SK-N-SH (cell line): ENCODE measurements at regions not wholly inside any gene's neighbourhood (a gene's known extent, or its start where the extent isn't known, plus 50 kb on each side); places are given as distances from the start of the nearest gene placed in this dataset.

Source experiments
- CTCF ChIA-PET: fragments of 300-600, 350-600 bp; formaldehyde crosslinking; extraction: SDS; loops from one replicate; lab custom pipeline; 2021; lab: Yijun Ruan, JAX
- POLR2A ChIA-PET: fragments of 350-600 bp; sonication (Branson Sonifier 250); formaldehyde crosslinking; extraction: SDS; loops from one replicate; lab custom pipeline; 2020; ENCODE audit warnings: antibody characterized with exemption, inconsistent platforms; lab: Yijun Ruan, JAX
- DNase-seq: peaks from one replicate; pipeline ENCODE4 v3.0.0; 2012
- H2AFZ ChIP-seq: fragments of 200-600 bp; sonication (generic); 2 replicates; pipeline ENCODE4 v1.8.1; 2016; ENCODE audit warnings: antibody characterized with exemption, mild to moderate bottlenecking, low read depth
- H3F3A ChIP-seq: fragments of 200-600 bp; sonication (generic); replicated peaks from 2 replicates; pipeline ENCODE3; 2016; ENCODE audit warnings: antibody characterized with exemption, mild to moderate bottlenecking; ENCODE audit not compliant: insufficient read depth
- H3K27ac ChIP-seq, 2 experiments: fragments of 200-500 bp in 1 of 2; fragments of 200-600 bp in 1 of 2; sonication (Bioruptor generic) in 1 of 2; sonication (generic), shearing (Covaris generic) in 1 of 2; 2 replicates each; pipeline versions ENCODE4 v1.5.1 to v1.6.1; 2014 to 2016; ENCODE audit warnings: low read depth in 2 of 2, inconsistent platforms in 1 of 2, low read length in 1 of 2, mild to moderate bottlenecking in 1 of 2, mixed read lengths in 1 of 2
- H3K27me3 ChIP-seq: fragments of 200-600 bp; sonication (generic), shearing (Covaris generic); 2 replicates; pipeline ENCODE4 v1.6.1; 2016; ENCODE audit warnings: mixed run types; ENCODE audit not compliant: insufficient read depth
- H3K36me3 ChIP-seq, 2 experiments: fragments of 200-500 bp in 1 of 2; fragments of 200-600 bp in 1 of 2; sonication (Bioruptor generic) in 1 of 2; sonication (generic) in 1 of 2; replicated peaks in 1 of 2; 2 replicates each; pipeline versions ENCODE3 to v1.5.1; 2014 to 2016; ENCODE audit warnings: low read length in 1 of 2, mild to moderate bottlenecking in 1 of 2; ENCODE audit not compliant: insufficient read depth in 2 of 2, control insufficient read depth in 1 of 2
- H3K4me1 ChIP-seq, 2 experiments: fragments of 200-500 bp in 1 of 2; fragments of 200-600 bp in 1 of 2; sonication (Bioruptor generic) in 1 of 2; sonication (generic), shearing (Covaris generic) in 1 of 2; 2 replicates each; pipeline versions ENCODE4 v1.5.1 to v1.6.1; 2014 to 2016; ENCODE audit warnings: low read depth in 1 of 2, low read length in 1 of 2, mixed run types in 1 of 2; ENCODE audit not compliant: insufficient read depth in 2 of 2, control insufficient read depth in 1 of 2
- H3K4me2 ChIP-seq: fragments of 200-600 bp; sonication (generic), shearing (Covaris generic); 2 replicates; pipeline ENCODE4 v1.6.1; 2017; ENCODE audit warnings: mixed run types
- H3K4me3 ChIP-seq, 2 experiments: fragments of 200-500 bp in 1 of 2; fragments of 200-600 bp in 1 of 2; sonication (Bioruptor generic) in 1 of 2; sonication (generic), shearing (Covaris generic) in 1 of 2; 2 replicates each; pipeline versions ENCODE4 v1.5.1 to v1.8.1; 2014 to 2016; ENCODE audit warnings: low read depth in 2 of 2, inconsistent platforms in 1 of 2, low read length in 1 of 2, mild to moderate bottlenecking in 1 of 2, mixed read lengths in 1 of 2, moderate library complexity in 1 of 2
- H3K79me2 ChIP-seq: fragments of 200-600 bp; sonication (generic); 2 replicates; pipeline ENCODE4 v1.8.1; 2017; ENCODE audit warnings: mild to moderate bottlenecking; ENCODE audit not compliant: insufficient read depth
- H3K9ac ChIP-seq: fragments of 200-600 bp; sonication (generic); 2 replicates; pipeline ENCODE4 v1.6.1; 2017; ENCODE audit warnings: mixed run types
- H3K9me2 ChIP-seq: fragments of 200-600 bp; sonication (generic); 2 replicates; pipeline ENCODE4 v1.6.1; 2017; ENCODE audit warnings: mixed run types
- H3K9me3 ChIP-seq: fragments of 200-600 bp; sonication (generic); 2 replicates; pipeline ENCODE4 v1.6.1; 2017; ENCODE audit warnings: mixed run types, mild to moderate bottlenecking, moderate library complexity
- H4K20me1 ChIP-seq: fragments of 200-600 bp; sonication (generic); 2 replicates; pipeline ENCODE4 v1.6.1; 2017; ENCODE audit warnings: mild to moderate bottlenecking, mixed run types; ENCODE audit not compliant: insufficient read depth
- CHD2 ChIP-seq: fragments of 150-350 bp; IDR thresholded peaks from 2 replicates; pipeline ENCODE4 v1.6.1; 2018; ENCODE audit warnings: low read length; ENCODE audit not compliant: partially characterized antibody
- ELF1 ChIP-seq: IDR thresholded peaks from 2 replicates; pipeline ENCODE4 v1.4.0; 2012
- EP300 ChIP-seq, 2 experiments: IDR thresholded peaks; 2 replicates each; pipeline versions ENCODE4 v1.4.0 to v1.6.1; 2012; ENCODE audit warnings: borderline replicate concordance in 1 of 2, low read depth in 1 of 2, low read length in 1 of 2
- EZH2phosphoT487 ChIP-seq: fragments of 200-600 bp; sonication (generic); IDR thresholded peaks from 2 replicates; pipeline ENCODE4 v1.6.1; 2017; ENCODE audit warnings: low read depth, mixed run types, mild to moderate bottlenecking, antibody characterized with exemption, moderate library complexity, borderline replicate concordance
- JUND ChIP-seq: IDR thresholded peaks from 2 replicates; pipeline ENCODE4 v1.4.0; 2012
- MXI1 ChIP-seq: IDR thresholded peaks from 2 replicates; pipeline ENCODE4 v1.6.1; 2012; ENCODE audit warnings: mild to moderate bottlenecking, low read depth, low read length, improper control_type of control experiment
- RCOR1 ChIP-seq: fragments of 150-350 bp; IDR thresholded peaks from 2 replicates; pipeline ENCODE4 v1.6.1; 2017; ENCODE audit warnings: antibody characterized with exemption, low read length
- RFX5 ChIP-seq: IDR thresholded peaks from 2 replicates; pipeline ENCODE4 v1.6.1; 2012; ENCODE audit warnings: mild to moderate bottlenecking, improper control_type of control experiment, low read length
- TAF1 ChIP-seq: IDR thresholded peaks from 2 replicates; pipeline ENCODE4 v1.6.1; 2012; ENCODE audit warnings: low read depth, mild to moderate bottlenecking, low read length, moderate library complexity, borderline replicate concordance
- TCF12 ChIP-seq: IDR thresholded peaks from 2 replicates; pipeline ENCODE4 v1.4.0; 2012
- YY1 ChIP-seq: IDR thresholded peaks from 2 replicates; pipeline ENCODE4 v1.4.0; 2012; ENCODE audit warnings: low read depth, mild to moderate bottlenecking
- WGBS: methylation state at CpG from one replicate; pipeline ENCODE4 v1.1.6; 2017; ENCODE audit warnings: low lambda C conversion rate; 5-methylcytosine and 5-hydroxymethylcytosine counted together
- TF ChIP-seq, protein P1 (sequence below): IDR thresholded peaks from 2 replicates; pipeline ENCODE4 v1.6.1; 2012; ENCODE audit warnings: mild to moderate bottlenecking, low read depth, low read length, moderate library complexity
- TF ChIP-seq, protein P2 (sequence below): IDR thresholded peaks from 2 replicates; pipeline ENCODE4 v1.4.0; 2012; ENCODE audit warnings: low read depth, borderline replicate concordance
- TF ChIP-seq, protein P3 (sequence below): fragments of 150-350 bp; IDR thresholded peaks from 2 replicates; pipeline ENCODE4 v1.6.1; 2017; ENCODE audit warnings: antibody characterized with exemption, low read length, low read depth, borderline replicate concordance
- TF ChIP-seq, protein P4 (sequence below): IDR thresholded peaks from 2 replicates; pipeline ENCODE4 v1.4.0; 2012; ENCODE audit warnings: low read depth, borderline replicate concordance

DNA sequence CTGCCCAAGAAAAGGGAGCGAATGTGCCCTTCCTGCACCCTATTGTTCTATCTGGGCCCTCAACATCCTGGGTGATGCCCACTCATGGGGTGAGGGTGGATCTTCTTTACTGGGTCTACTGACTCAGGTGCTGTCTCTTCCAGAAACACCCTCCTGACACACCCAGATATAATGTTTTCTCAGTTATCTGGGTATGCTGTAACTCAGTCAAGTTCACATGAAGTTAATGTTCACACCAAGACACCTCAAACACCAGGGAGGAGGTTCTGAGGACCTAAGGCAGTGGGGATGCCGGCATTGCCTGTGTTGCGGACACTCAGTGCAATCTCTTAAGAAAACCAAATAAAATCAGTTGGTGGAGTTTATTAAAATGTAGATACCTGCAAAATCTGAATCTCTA, 500.9 kb downstream of the BCL11A start:
- Histone ChIP-seq H3K79me2 (no peaks in the 10 kb centered on the region), H4K20me1 (no peaks in the 10 kb centered on the region), H3K9me3 (no peaks in the 10 kb centered on the region), H3K4me2 (no peak overlapping the region), H3K9me2 (no peaks in the 10 kb centered on the region), H3F3A (no peaks in the 10 kb centered on the region), H3K27me3 (no peaks in the 10 kb centered on the region), H3K9ac (no peak overlapping the region), H2AFZ (no peak overlapping the region), H3K36me3 (no peaks in the 10 kb centered on the region), H3K4me3 (no peak overlapping the region), H3K27ac (no peak overlapping the region), H3K4me1 (no peaks in the 10 kb centered on the region)
- ChIA-PET POLR2A (no interaction called here), CTCF (no interaction called here)
- 25% methylated on average over 3 of the region's 3 CpGs for WGBS
- no peak for DNase-seq
- TF ChIP-seq MXI1, result no peak
- no peak for TF ChIP-seq JUND
- TF ChIP-seq EP300 (IDR thresholded peaks at IDR 0.05; ENCODE audit: borderline replicate concordance in 1 of 2, low read depth in 1 of 2, low read length in 1 of 2), result no peak
- TF ChIP-seq, protein P1, sequence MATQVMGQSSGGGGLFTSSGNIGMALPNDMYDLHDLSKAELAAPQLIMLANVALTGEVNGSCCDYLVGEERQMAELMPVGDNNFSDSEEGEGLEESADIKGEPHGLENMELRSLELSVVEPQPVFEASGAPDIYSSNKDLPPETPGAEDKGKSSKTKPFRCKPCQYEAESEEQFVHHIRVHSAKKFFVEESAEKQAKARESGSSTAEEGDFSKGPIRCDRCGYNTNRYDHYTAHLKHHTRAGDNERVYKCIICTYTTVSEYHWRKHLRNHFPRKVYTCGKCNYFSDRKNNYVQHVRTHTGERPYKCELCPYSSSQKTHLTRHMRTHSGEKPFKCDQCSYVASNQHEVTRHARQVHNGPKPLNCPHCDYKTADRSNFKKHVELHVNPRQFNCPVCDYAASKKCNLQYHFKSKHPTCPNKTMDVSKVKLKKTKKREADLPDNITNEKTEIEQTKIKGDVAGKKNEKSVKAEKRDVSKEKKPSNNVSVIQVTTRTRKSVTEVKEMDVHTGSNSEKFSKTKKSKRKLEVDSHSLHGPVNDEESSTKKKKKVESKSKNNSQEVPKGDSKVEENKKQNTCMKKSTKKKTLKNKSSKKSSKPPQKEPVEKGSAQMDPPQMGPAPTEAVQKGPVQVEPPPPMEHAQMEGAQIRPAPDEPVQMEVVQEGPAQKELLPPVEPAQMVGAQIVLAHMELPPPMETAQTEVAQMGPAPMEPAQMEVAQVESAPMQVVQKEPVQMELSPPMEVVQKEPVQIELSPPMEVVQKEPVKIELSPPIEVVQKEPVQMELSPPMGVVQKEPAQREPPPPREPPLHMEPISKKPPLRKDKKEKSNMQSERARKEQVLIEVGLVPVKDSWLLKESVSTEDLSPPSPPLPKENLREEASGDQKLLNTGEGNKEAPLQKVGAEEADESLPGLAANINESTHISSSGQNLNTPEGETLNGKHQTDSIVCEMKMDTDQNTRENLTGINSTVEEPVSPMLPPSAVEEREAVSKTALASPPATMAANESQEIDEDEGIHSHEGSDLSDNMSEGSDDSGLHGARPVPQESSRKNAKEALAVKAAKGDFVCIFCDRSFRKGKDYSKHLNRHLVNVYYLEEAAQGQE, result no peak
- TF ChIP-seq YY1, result no peak
- no peak for TF ChIP-seq RFX5
- no peak for TF ChIP-seq CHD2
- TF ChIP-seq RCOR1, result no peak
- TF ChIP-seq, protein P2, sequence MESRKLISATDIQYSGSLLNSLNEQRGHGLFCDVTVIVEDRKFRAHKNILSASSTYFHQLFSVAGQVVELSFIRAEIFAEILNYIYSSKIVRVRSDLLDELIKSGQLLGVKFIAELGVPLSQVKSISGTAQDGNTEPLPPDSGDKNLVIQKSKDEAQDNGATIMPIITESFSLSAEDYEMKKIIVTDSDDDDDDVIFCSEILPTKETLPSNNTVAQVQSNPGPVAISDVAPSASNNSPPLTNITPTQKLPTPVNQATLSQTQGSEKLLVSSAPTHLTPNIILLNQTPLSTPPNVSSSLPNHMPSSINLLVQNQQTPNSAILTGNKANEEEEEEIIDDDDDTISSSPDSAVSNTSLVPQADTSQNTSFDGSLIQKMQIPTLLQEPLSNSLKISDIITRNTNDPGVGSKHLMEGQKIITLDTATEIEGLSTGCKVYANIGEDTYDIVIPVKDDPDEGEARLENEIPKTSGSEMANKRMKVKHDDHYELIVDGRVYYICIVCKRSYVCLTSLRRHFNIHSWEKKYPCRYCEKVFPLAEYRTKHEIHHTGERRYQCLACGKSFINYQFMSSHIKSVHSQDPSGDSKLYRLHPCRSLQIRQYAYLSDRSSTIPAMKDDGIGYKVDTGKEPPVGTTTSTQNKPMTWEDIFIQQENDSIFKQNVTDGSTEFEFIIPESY, result no peak

DNA sequence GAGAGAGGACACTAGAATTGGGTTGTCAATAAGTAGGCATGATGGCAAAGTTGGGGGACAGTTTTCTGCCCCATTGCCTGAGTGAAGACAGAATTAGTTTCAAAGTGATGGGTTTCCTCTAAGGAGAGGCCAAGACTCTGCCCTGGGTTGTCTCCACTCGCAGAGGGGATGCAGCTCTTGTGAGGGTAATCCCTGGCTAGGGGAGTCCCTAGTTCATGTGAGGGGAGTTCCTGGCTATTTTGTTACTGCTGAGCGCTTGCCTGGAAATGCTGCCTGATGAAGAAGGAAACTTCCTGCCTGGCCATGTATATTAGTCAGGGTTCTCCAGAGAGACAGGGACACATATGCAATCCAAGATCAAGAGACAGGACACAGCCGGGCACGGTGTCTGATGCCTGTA, 501.5 kb downstream of the BCL11A start:
- no peak for DNase-seq
- 31% methylated on average over 4 of the region's 4 CpGs for WGBS
- no peak for TF ChIP-seq TCF12
- TF ChIP-seq, protein P3, sequence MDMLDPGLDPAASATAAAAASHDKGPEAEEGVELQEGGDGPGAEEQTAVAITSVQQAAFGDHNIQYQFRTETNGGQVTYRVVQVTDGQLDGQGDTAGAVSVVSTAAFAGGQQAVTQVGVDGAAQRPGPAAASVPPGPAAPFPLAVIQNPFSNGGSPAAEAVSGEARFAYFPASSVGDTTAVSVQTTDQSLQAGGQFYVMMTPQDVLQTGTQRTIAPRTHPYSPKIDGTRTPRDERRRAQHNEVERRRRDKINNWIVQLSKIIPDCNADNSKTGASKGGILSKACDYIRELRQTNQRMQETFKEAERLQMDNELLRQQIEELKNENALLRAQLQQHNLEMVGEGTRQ, result no peak
- no peak for TF ChIP-seq RCOR1
- no peak for TF ChIP-seq TAF1
- TF ChIP-seq EZH2phosphoT487, result no peak
- no peak for TF ChIP-seq YY1
- no peak for TF ChIP-seq MXI1
- TF ChIP-seq ELF1, result no peak
- TF ChIP-seq, protein P4, sequence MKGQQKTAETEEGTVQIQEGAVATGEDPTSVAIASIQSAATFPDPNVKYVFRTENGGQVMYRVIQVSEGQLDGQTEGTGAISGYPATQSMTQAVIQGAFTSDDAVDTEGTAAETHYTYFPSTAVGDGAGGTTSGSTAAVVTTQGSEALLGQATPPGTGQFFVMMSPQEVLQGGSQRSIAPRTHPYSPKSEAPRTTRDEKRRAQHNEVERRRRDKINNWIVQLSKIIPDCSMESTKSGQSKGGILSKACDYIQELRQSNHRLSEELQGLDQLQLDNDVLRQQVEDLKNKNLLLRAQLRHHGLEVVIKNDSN, result no peak
- TF ChIP-seq, protein P2, result no peak
- H3K9me3 ChIP-seq, result no peaks in the 10 kb centered on the region
- no peaks in the 10 kb centered on the region for H3F3A ChIP-seq
- no peaks in the 10 kb centered on the region for H3K79me2 ChIP-seq
- H3K36me3 ChIP-seq, result no peaks in the 10 kb centered on the region
- no peak overlapping the region for H3K9ac ChIP-seq
- H2AFZ ChIP-seq, result no peak overlapping the region
- ChIA-PET POLR2A (no interaction called here), CTCF (interaction anchor here (0.6 kb wide), 1 partner anchor 1384 kb away, joined by 3 read pairs; no protein-coding TSS in a partner anchor)
- H3K4me1 ChIP-seq, result no peaks in the 10 kb centered on the region
- no peaks in the 10 kb centered on the region for H3K27me3 ChIP-seq
- H3K9me2 ChIP-seq, result no peaks in the 10 kb centered on the region
- H3K27ac ChIP-seq, result no peak overlapping the region
- H4K20me1 ChIP-seq, result no peaks in the 10 kb centered on the region
- no peak overlapping the region for H3K4me3 ChIP-seq
- no peak overlapping the region for H3K4me2 ChIP-seq
